Astrocyte (in vitro differentiated cells and primary cell): ENCODE measurements at regions not wholly inside any gene's neighbourhood (a gene's known extent, or its start where the extent isn't known, plus 50 kb on each side); places are given as distances from the start of the nearest gene placed in this dataset.

Experiments
- EZH2 ChIP-seq: IDR thresholded peaks from 2 replicates; pipeline ENCODE4 v1.6.1; 2012; ENCODE audit warnings: mild to moderate bottlenecking, low read length, inconsistent platforms; ENCODE audit not compliant: insufficient read depth
- TF ChIP-seq, protein P1 (sequence below): IDR thresholded peaks from 2 replicates; pipeline ENCODE4 v1.5.1; 2011; ENCODE audit warnings: low read depth, mild to moderate bottlenecking, inconsistent platforms, low read length, moderate library complexity; ENCODE audit not compliant: insufficient read depth

DNA sequence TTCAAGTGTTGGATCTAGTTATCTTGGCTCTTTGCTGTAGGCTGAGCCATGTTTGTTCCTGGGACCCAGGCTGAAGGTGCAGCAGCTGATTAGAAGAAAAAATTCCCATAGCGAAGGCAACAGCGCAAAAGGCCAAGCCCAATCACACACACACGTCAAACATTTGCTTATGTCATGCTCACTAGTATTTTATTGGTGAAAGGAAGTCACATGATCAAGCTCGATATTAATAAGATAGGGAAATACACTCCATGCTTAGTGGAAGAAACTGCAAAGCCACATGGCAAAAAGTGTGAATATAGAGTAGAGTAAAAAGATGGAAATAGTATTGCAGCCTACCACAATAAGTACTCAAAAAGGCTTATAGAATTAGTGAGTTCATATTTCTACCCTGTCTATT lies 373.5 kb upstream of the FAR2 start:
- TF ChIP-seq, protein P1, sequence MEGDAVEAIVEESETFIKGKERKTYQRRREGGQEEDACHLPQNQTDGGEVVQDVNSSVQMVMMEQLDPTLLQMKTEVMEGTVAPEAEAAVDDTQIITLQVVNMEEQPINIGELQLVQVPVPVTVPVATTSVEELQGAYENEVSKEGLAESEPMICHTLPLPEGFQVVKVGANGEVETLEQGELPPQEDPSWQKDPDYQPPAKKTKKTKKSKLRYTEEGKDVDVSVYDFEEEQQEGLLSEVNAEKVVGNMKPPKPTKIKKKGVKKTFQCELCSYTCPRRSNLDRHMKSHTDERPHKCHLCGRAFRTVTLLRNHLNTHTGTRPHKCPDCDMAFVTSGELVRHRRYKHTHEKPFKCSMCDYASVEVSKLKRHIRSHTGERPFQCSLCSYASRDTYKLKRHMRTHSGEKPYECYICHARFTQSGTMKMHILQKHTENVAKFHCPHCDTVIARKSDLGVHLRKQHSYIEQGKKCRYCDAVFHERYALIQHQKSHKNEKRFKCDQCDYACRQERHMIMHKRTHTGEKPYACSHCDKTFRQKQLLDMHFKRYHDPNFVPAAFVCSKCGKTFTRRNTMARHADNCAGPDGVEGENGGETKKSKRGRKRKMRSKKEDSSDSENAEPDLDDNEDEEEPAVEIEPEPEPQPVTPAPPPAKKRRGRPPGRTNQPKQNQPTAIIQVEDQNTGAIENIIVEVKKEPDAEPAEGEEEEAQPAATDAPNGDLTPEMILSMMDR = no peak
- no peak for TF ChIP-seq EZH2
